Right lobe of liver (tissue), 6 donors: ENCODE measurements at regions not wholly inside any gene's neighbourhood (a gene's known extent, or its start where the extent isn't known, plus 50 kb on each side); places are given as distances from the start of the nearest gene placed in this dataset.

Source experiments
- ATAC-seq, 4 donors: fragments of 200-7000 bp; cut with Tn5 transposase; one replicate each; pipeline ENCODE4 v1.9.1; 2020; ENCODE audit warnings: mild to moderate bottlenecking in 4 of 4, moderate library complexity in 4 of 4
- DNase-seq, 3 donors: peaks; one replicate each; pipeline ENCODE4 v3.0.0-alpha.2; 2020
- H3K27ac ChIP-seq, 3 donors: fragments of 200-600 bp; one replicate each; pipeline ENCODE4 v1.8.0; 2022
- H3K27me3 ChIP-seq, 2 donors: fragments of 200-600 bp; one replicate each; pipeline ENCODE4 v1.8.0; 2022
- H3K36me3 ChIP-seq, 4 donors: fragments of 200-600 bp; sonication (generic) in 1 of 4; one replicate each; pipeline versions ENCODE4 v1.5.1 to v1.8.0; 2017 to 2022; ENCODE audit warnings: control low read depth in 1 of 4
- H3K4me1 ChIP-seq, 4 donors: fragments of 200-600 bp; sonication (generic) in 1 of 4; one replicate each; pipeline versions ENCODE4 v1.5.1 to v1.8.0; 2017 to 2022; ENCODE audit warnings: control low read depth in 1 of 4
- H3K4me3 ChIP-seq, 3 donors: fragments of 200-600 bp; one replicate each; pipeline ENCODE4 v1.8.0; 2022
- H3K9me3 ChIP-seq, 4 donors: fragments of 200-600 bp; sonication (generic) in 1 of 4; one replicate each; pipeline versions ENCODE4 v1.5.1 to v1.8.0; 2017 to 2022; ENCODE audit warnings: control low read depth in 1 of 4
- POLR2A ChIP-seq: fragments of 450-650 bp; IDR thresholded peaks from one replicate; pipeline ENCODE4 v1.6.1; 2017; ENCODE audit warnings: antibody characterized with exemption, mild to moderate bottlenecking
- WGBS: methylation state at CpG from one replicate; pipeline ENCODE4 v1.1.6; 2018; ENCODE audit warnings: low coverage, low lambda C conversion rate; ENCODE audit not compliant: insufficient coverage; ENCODE audit errors: missing lambda C conversion rate; 5-methylcytosine and 5-hydroxymethylcytosine counted together
- intact Hi-C, 2 donors: fragments of 100-400 bp; cut with DNase I; formaldehyde crosslinking; loops; one replicate each; pipeline versions ENCODE4 v1.11.2 to v1.14.1; 2022
- TF ChIP-seq, protein P1 (sequence below), 4 donors: fragments of 200-600 bp in 3 of 4; fragments of 450-650 bp in 1 of 4; IDR thresholded peaks; one replicate each; pipeline versions ENCODE4 v1.5.1 to v1.8.0; 2016 to 2022; ENCODE audit warnings: antibody characterized with exemption in 4 of 4, mild to moderate bottlenecking in 2 of 4
- donor health status: DM: no; HTN: yes; CAD: no.
- donor health status: DM: no; HTN: no; CAD: no.
- donor health status: DM: no; HTN: no; CAD: no.
- donor health status: DM: no; HTN: yes; CAD: no.
- donor health status: DM: no; HTN: yes; CAD: no.

DNA sequence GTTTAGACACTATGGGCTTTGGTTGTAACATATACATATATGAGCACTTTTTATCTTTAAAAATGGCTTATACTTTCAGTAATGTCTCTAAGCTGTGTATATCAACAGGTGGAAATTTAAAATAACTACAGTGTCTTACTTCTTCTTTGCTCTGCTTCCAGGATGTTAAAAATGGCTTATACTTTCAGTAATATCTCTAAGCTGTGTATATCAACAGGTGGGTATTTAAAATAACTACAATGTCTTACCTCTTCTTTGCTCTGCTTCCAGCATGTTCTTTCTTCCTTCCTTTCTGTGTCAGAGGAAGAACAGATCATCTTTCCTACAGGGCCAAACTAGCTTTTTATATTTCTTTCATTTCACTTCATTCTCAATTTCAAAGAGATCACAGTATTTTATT lies 689.6 kb downstream of the EPHA4 start:
- H3K4me3 ChIP-seq: no peak overlapping the region
- no peak for ATAC-seq
- H3K9me3 ChIP-seq: no peaks in the 10 kb centered on the region
- no peaks in the 10 kb centered on the region for H3K4me1 ChIP-seq
- no peaks in the 10 kb centered on the region for H3K36me3 ChIP-seq
- no peaks in the 10 kb centered on the region for H3K27me3 ChIP-seq
- no peak for DNase-seq
- intact Hi-C loops: no loop called here
- H3K27ac ChIP-seq: no peak overlapping the region
- no peak for TF ChIP-seq POLR2A
- TF ChIP-seq, protein P1, sequence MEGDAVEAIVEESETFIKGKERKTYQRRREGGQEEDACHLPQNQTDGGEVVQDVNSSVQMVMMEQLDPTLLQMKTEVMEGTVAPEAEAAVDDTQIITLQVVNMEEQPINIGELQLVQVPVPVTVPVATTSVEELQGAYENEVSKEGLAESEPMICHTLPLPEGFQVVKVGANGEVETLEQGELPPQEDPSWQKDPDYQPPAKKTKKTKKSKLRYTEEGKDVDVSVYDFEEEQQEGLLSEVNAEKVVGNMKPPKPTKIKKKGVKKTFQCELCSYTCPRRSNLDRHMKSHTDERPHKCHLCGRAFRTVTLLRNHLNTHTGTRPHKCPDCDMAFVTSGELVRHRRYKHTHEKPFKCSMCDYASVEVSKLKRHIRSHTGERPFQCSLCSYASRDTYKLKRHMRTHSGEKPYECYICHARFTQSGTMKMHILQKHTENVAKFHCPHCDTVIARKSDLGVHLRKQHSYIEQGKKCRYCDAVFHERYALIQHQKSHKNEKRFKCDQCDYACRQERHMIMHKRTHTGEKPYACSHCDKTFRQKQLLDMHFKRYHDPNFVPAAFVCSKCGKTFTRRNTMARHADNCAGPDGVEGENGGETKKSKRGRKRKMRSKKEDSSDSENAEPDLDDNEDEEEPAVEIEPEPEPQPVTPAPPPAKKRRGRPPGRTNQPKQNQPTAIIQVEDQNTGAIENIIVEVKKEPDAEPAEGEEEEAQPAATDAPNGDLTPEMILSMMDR (IDR thresholded peaks at IDR 0.05): no peak

DNA sequence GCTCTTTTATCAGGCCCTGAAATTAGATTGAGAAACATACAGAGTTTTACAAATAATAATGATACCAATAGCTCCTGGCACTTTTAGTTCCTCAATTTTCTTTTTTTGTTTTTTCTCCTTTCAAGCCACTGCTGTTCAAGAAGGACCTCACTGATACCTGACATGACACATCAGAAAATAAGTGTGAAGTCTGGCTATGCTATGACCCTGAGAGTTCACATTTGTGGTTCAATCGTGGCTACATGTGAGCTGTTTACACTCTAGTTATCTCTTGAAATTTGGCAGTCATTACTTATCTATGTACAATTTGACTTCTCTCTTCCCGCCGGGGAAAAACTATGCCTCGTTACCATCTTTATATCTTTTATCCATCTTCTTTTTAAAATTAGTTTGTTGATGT lies 686.5 kb downstream of the EPHA4 start:
- Histone ChIP-seq H3K27me3 (no peaks in the 10 kb centered on the region), H3K4me1 (no peaks in the 10 kb centered on the region), H3K9me3 (no peaks in the 10 kb centered on the region), H3K36me3 (no peaks in the 10 kb centered on the region), H3K4me3 (no peak overlapping the region), H3K27ac (no peak overlapping the region)
- ATAC-seq (no peak), DNase-seq (no peak)
- 27% methylated on average over 4 of the region's 4 CpGs for WGBS
- intact Hi-C loops: no loop called here
- no peak for TF ChIP-seq POLR2A

DNA sequence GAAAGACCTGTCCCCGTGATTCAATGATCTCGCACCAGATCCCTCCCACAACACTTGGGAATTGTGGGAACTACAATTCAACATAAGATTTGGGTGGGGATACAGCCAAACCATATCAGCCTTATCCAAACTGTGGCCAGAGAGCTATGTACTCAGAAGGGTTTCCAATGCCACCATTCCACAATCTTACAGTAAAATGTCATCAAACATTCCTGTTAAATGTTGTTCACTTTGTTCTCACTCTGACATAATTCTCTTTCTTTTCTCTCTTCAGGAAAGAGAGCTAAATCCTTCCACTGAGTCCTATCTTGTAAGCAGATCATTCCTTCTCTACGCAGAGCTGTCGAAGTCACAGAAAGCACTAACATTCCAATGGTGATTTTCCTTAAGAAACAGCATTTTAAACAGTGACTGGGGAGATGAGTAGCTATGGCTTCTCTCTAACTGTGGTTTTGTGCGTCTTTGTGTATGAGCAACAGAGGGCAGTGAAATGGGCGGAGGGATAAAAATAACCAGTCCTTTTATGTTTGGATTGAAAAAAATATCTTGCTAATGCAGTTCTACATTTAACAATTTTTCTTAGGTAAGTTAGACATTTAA lies 684.7 kb downstream of the EPHA4 start:
- TF ChIP-seq, protein P1 (IDR thresholded peaks at IDR 0.05): no peak
- TF ChIP-seq POLR2A: no peak
- ATAC-seq: no peak
- H3K4me1 ChIP-seq: no peaks in the 10 kb centered on the region
- DNase-seq: no peak
- no peaks in the 10 kb centered on the region for H3K27me3 ChIP-seq
- H3K9me3 ChIP-seq: no peaks in the 10 kb centered on the region
- WGBS: 56% methylated on average over 6 of the region's 6 CpGs
- H3K4me3 ChIP-seq: no peak overlapping the region
- no peak overlapping the region for H3K27ac ChIP-seq
- intact Hi-C loops: no loop called here
- no peaks in the 10 kb centered on the region for H3K36me3 ChIP-seq

DNA sequence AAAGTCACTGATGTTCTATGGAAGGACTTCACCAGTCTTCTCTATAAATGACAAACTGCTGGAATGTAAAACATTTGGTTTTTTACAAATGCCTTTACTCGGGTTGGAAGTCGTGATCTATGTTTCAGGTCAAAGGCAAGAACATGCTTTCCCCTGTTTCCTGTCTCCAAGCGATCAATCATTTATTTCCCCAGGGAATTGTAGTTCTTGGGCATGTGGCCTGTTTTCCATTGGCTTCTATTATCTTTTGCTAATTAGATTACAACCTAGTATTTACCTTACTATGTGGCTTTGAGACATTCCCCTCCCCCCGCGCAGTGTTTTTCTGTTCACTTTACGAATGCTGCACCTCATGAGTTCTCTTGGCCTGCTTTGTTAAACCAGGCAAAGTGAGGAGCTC lies 684.2 kb downstream of the EPHA4 start:
- Histone ChIP-seq H3K4me3 (no peak overlapping the region), H3K27me3 (no peaks in the 10 kb centered on the region), H3K27ac (no peak overlapping the region), H3K9me3 (no peaks in the 10 kb centered on the region), H3K4me1 (no peaks in the 10 kb centered on the region), H3K36me3 (no peaks in the 10 kb centered on the region)
- 53% methylated on average over 6 of the region's 6 CpGs for WGBS
- no peak for DNase-seq
- ATAC-seq: no peak
- intact Hi-C loops: no loop called here
- no peak for TF ChIP-seq POLR2A
- TF ChIP-seq, protein P1 (IDR thresholded peaks at IDR 0.05): no peak

DNA sequence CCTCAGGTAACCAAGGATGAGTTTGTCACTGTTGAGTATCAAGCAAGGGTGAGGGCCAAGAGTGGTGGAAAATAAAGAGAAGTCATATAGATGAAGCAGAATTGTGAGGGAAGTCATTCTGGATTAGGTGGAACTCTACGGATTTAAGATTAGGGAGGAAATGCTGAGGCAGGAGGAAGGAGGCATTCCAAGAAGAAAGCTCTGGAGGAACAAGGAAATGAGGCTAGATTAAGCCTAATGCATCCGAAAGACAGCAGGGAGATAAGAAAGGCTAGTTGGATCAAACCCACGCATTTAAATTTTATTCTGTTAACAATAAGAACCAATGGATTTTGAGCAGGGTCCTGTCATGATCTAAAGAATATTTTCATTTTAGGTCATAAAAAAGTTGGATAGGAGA lies 681.2 kb downstream of the EPHA4 start:
- Histone ChIP-seq H3K27ac (no peak overlapping the region), H3K9me3 (no peaks in the 10 kb centered on the region), H3K4me3 (no peak overlapping the region), H3K4me1 (no peaks in the 10 kb centered on the region), H3K27me3 (no peaks in the 10 kb centered on the region), H3K36me3 (no peaks in the 10 kb centered on the region)
- no peak for TF ChIP-seq POLR2A
- TF ChIP-seq, protein P1 (IDR thresholded peaks at IDR 0.05): no peak
- intact Hi-C loops: no loop called here
- no peak for ATAC-seq
- WGBS: 38% methylated on average over 3 of the region's 3 CpGs
- DNase-seq: no peak
